ENCODE measurements at regions not wholly inside any gene's neighbourhood (a gene's known extent, or its start where the extent isn't known, plus 50 kb on each side); places are given as distances from the start of the nearest gene placed in this dataset.
"Not testable (repeated sequence)": the region's sequence is repeated elsewhere in the genome, so short reads cannot be mapped to it uniquely, and the experiment has no call there.

GRCh38 chr7:17046259-17046658 is 164.5 kb upstream of the AGR3 start:
- Histone ChIP-seq H3K27ac (ENCODE audit: low read length) (no peak overlapping the region), H3K27me3 (ENCODE audit: control insufficient read depth in 1 of 2, insufficient read depth in 2 of 2, low read length in 2 of 2) (no peaks in the 10 kb centered on the region), H3K4me3 (ENCODE audit: low read length in 2 of 2) (no peak overlapping the region), H3K9me3 (ENCODE audit: control insufficient read depth in 2 of 2, low read length in 2 of 2) (no peaks in the 10 kb centered on the region), H3K36me3 (ENCODE audit: control insufficient read depth in 2 of 2, insufficient read depth in 2 of 2, low read length in 2 of 2) (no peaks in the 10 kb centered on the region), H3K4me1 (ENCODE audit: control insufficient read depth, insufficient read depth, low read length) (no peaks in the 10 kb centered on the region), H3K9ac (ENCODE audit: low read length in 2 of 2) (no peak overlapping the region)

DNA sequence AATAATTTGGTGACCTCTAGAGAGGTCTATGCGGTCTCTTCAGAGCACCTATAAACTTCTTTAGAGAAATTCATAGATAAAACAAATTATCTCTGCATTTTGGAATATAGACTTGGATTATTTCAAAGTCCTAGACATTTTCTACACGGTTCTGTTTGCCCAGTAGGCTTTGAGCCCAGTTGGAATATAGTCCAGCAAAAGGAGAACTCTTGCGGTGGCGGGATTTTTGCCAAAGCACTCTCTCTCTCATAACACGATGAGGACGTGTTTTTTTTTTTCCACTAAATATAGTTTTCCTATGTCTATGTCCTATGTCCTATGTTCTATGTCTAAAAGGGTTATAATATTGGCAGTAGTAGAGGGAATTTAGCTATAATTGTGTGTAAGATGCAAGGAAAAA is 164.9 kb upstream of the AGR3 start:
- no peaks in the 10 kb centered on the region for H3K36me3 ChIP-seq (ENCODE audit: control insufficient read depth in 2 of 2, insufficient read depth in 2 of 2, low read length in 2 of 2)
- no peak overlapping the region for H3K4me3 ChIP-seq (ENCODE audit: low read length in 2 of 2)
- H3K27me3 ChIP-seq (ENCODE audit: control insufficient read depth in 1 of 2, insufficient read depth in 2 of 2, low read length in 2 of 2), result no peaks in the 10 kb centered on the region
- no peak overlapping the region for H3K9ac ChIP-seq (ENCODE audit: low read length in 2 of 2)
- no peak overlapping the region for H3K27ac ChIP-seq (ENCODE audit: low read length)
- no peaks in the 10 kb centered on the region for H3K9me3 ChIP-seq (ENCODE audit: control insufficient read depth in 2 of 2, low read length in 2 of 2)
- H3K4me1 ChIP-seq (ENCODE audit: control insufficient read depth, insufficient read depth, low read length), result no peaks in the 10 kb centered on the region

DNA sequence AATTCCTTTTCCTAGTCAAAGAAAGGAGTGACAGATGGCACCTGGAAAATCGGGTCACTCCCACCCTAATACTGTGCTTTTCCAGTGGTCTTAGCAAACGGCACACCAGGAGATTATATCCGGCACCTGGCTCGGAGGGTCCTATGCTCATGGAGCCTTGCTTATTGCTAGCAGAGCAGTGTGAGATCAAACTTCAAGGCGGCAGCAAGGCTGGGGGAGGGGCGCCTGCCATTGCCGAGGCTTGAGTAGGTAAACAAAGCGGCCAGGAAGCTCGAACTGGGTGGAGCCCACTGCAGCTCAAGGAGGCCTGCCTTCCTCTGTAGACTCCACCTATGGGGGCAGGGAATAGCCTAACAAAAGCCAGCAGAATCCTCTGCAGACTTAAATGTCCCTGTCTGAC is 171.4 kb upstream of the AGR3 start:
- H3K4me1 ChIP-seq (ENCODE audit: control insufficient read depth, insufficient read depth, low read length); H3K27ac ChIP-seq (ENCODE audit: low read length); H3K9me3 ChIP-seq (ENCODE audit: control insufficient read depth in 2 of 2, low read length in 2 of 2); H3K36me3 ChIP-seq (ENCODE audit: control insufficient read depth in 2 of 2, insufficient read depth in 2 of 2, low read length in 2 of 2); H3K9ac ChIP-seq (ENCODE audit: low read length in 2 of 2); H3K4me3 ChIP-seq (ENCODE audit: low read length in 2 of 2); H3K27me3 ChIP-seq (ENCODE audit: control insufficient read depth in 1 of 2, insufficient read depth in 2 of 2, low read length in 2 of 2): not testable (repeated sequence)

- no peak overlapping the region for H3K9ac ChIP-seq (ENCODE audit: low read length in 2 of 2)
- no peak overlapping the region for H3K4me3 ChIP-seq (ENCODE audit: low read length in 2 of 2)
- H3K27me3 ChIP-seq (ENCODE audit: control insufficient read depth in 1 of 2, insufficient read depth in 2 of 2, low read length in 2 of 2), result no peaks in the 10 kb centered on the region
- no peaks in the 10 kb centered on the region for H3K36me3 ChIP-seq (ENCODE audit: control insufficient read depth in 2 of 2, insufficient read depth in 2 of 2, low read length in 2 of 2)
- no peak overlapping the region for H3K27ac ChIP-seq (ENCODE audit: low read length)
- no peaks in the 10 kb centered on the region for H3K9me3 ChIP-seq (ENCODE audit: control insufficient read depth in 2 of 2, low read length in 2 of 2)
- H3K4me1 ChIP-seq (ENCODE audit: control insufficient read depth, insufficient read depth, low read length), result no peaks in the 10 kb centered on the region
These were observed 172.4 kb upstream of the AGR3 start for GRCh38 chr7:17054206-17054605.

DNA sequence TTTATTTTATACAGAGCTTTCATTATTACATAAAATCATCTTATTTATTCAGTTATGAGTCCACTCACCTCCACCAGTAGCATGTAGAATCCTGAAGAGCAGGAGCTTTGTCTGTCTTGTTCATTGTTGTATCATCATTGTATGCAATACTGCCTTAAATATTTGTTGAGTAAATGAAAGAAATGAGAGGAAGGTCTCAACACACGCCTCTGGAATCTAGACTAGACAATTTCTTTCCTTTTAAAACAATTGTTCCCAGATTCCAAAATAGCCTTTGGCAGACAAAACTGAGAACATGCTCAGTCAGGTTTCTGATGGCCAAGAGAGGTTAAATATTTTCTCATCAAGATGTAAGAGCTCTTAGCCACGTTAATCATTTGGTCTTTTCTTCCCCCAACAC is 173.1 kb upstream of the AGR3 start:
- Histone ChIP-seq H3K27me3 (ENCODE audit: control insufficient read depth in 1 of 2, insufficient read depth in 2 of 2, low read length in 2 of 2) (no peaks in the 10 kb centered on the region), H3K27ac (ENCODE audit: low read length) (no peak overlapping the region), H3K9ac (ENCODE audit: low read length in 2 of 2) (no peak overlapping the region), H3K36me3 (ENCODE audit: control insufficient read depth in 2 of 2, insufficient read depth in 2 of 2, low read length in 2 of 2) (no peaks in the 10 kb centered on the region), H3K4me3 (ENCODE audit: low read length in 2 of 2) (no peak overlapping the region), H3K9me3 (ENCODE audit: control insufficient read depth in 2 of 2, low read length in 2 of 2) (no peaks in the 10 kb centered on the region), H3K4me1 (ENCODE audit: control insufficient read depth, insufficient read depth, low read length) (no peaks in the 10 kb centered on the region)

- H3K4me3 ChIP-seq (ENCODE audit: low read length in 2 of 2), result no peak overlapping the region
- H3K27ac ChIP-seq (ENCODE audit: low read length), result no peak overlapping the region
- H3K36me3 ChIP-seq (ENCODE audit: control insufficient read depth in 2 of 2, insufficient read depth in 2 of 2, low read length in 2 of 2), result no peaks in the 10 kb centered on the region
- H3K27me3 ChIP-seq (ENCODE audit: control insufficient read depth in 1 of 2, insufficient read depth in 2 of 2, low read length in 2 of 2), result no peaks in the 10 kb centered on the region
- H3K9ac ChIP-seq (ENCODE audit: low read length in 2 of 2), result no peak overlapping the region
- no peaks in the 10 kb centered on the region for H3K9me3 ChIP-seq (ENCODE audit: control insufficient read depth in 2 of 2, low read length in 2 of 2)
- no peaks in the 10 kb centered on the region for H3K4me1 ChIP-seq (ENCODE audit: control insufficient read depth, insufficient read depth, low read length)
These were observed 173.8 kb upstream of the AGR3 start for GRCh38 chr7:17055596-17055995.

GRCh38 chr7:17056491-17057142 is 174.8 kb upstream of the AGR3 start:
- H3K9me3 ChIP-seq (ENCODE audit: control insufficient read depth in 2 of 2, low read length in 2 of 2), result no peaks in the 10 kb centered on the region
- no peaks in the 10 kb centered on the region for H3K4me1 ChIP-seq (ENCODE audit: control insufficient read depth, insufficient read depth, low read length)
- no peaks in the 10 kb centered on the region for H3K27me3 ChIP-seq (ENCODE audit: control insufficient read depth in 1 of 2, insufficient read depth in 2 of 2, low read length in 2 of 2)
- H3K36me3 ChIP-seq (ENCODE audit: control insufficient read depth in 2 of 2, insufficient read depth in 2 of 2, low read length in 2 of 2), result no peaks in the 10 kb centered on the region
- no peak overlapping the region for H3K4me3 ChIP-seq (ENCODE audit: low read length in 2 of 2)
- no peak overlapping the region for H3K9ac ChIP-seq (ENCODE audit: low read length in 2 of 2)
- no peak overlapping the region for H3K27ac ChIP-seq (ENCODE audit: low read length)

- no peaks in the 10 kb centered on the region for H3K9me3 ChIP-seq (ENCODE audit: control insufficient read depth in 2 of 2, low read length in 2 of 2)
- no peaks in the 10 kb centered on the region for H3K27me3 ChIP-seq (ENCODE audit: control insufficient read depth in 1 of 2, insufficient read depth in 2 of 2, low read length in 2 of 2)
- no peak overlapping the region for H3K9ac ChIP-seq (ENCODE audit: low read length in 2 of 2)
- H3K36me3 ChIP-seq (ENCODE audit: control insufficient read depth in 2 of 2, insufficient read depth in 2 of 2, low read length in 2 of 2), result no peaks in the 10 kb centered on the region
- H3K27ac ChIP-seq (ENCODE audit: low read length), result no peak overlapping the region
- no peaks in the 10 kb centered on the region for H3K4me1 ChIP-seq (ENCODE audit: control insufficient read depth, insufficient read depth, low read length)
- no peak overlapping the region for H3K4me3 ChIP-seq (ENCODE audit: low read length in 2 of 2)
These were observed 175.3 kb upstream of the AGR3 start for GRCh38 chr7:17057143-17057509.

DNA sequence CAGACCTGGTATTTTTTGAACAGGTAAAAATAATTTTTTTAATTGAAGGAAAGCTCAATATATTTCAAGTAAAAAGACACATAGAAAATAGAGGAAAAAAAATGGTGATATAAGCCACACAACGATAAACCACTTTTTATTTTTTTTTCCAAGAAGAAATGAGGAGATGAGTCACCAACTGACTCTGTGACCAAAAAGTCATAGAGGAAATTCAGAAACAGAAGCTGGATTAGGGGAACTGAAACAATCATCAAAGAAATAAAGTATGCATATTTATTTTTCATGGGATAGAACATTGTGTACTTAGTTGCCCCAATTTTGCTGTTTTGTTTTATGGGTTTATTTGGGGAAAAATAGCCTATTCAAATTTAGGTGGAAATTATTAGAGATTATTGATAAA is 176.8 kb upstream of the AGR3 start:
- Histone ChIP-seq H3K36me3 (ENCODE audit: control insufficient read depth in 2 of 2, insufficient read depth in 2 of 2, low read length in 2 of 2) (no peaks in the 10 kb centered on the region), H3K9me3 (ENCODE audit: control insufficient read depth in 2 of 2, low read length in 2 of 2) (no peaks in the 10 kb centered on the region), H3K9ac (ENCODE audit: low read length in 2 of 2) (no peak overlapping the region), H3K27ac (ENCODE audit: low read length) (no peak overlapping the region), H3K4me3 (ENCODE audit: low read length in 2 of 2) (no peak overlapping the region), H3K4me1 (ENCODE audit: control insufficient read depth, insufficient read depth, low read length) (no peaks in the 10 kb centered on the region), H3K27me3 (ENCODE audit: control insufficient read depth in 1 of 2, insufficient read depth in 2 of 2, low read length in 2 of 2) (no peaks in the 10 kb centered on the region)

- no peaks in the 10 kb centered on the region for H3K4me1 ChIP-seq (ENCODE audit: control insufficient read depth, insufficient read depth, low read length)
- H3K4me3 ChIP-seq (ENCODE audit: low read length in 2 of 2), result no peak overlapping the region
- no peak overlapping the region for H3K9ac ChIP-seq (ENCODE audit: low read length in 2 of 2)
- H3K9me3 ChIP-seq (ENCODE audit: control insufficient read depth in 2 of 2, low read length in 2 of 2), result no peaks in the 10 kb centered on the region
- H3K27me3 ChIP-seq (ENCODE audit: control insufficient read depth in 1 of 2, insufficient read depth in 2 of 2, low read length in 2 of 2), result no peaks in the 10 kb centered on the region
- H3K36me3 ChIP-seq (ENCODE audit: control insufficient read depth in 2 of 2, insufficient read depth in 2 of 2, low read length in 2 of 2), result no peaks in the 10 kb centered on the region
- H3K27ac ChIP-seq (ENCODE audit: low read length), result no peak overlapping the region
These were observed 178.3 kb upstream of the AGR3 start for GRCh38 chr7:17060051-17060450.

DNA sequence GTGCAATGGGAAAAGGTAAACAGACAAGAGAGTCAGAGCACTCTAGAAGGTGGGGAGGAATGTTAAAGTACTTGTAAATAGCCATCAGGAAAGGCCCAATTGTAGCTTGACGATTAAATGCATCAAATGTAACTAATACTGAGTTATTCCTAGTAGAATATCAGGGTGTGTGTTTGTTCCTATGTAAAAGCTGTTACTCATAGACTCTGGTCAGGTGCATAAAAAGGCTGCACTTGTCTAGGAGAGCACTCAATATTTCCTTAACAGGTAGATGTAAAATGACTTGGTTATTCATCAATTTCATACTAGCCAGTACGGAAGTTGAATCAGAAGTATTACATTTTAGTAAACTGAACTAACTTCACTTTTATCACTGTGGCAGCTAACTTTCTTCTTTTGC is 179.7 kb upstream of the AGR3 start:
- Histone ChIP-seq H3K9me3 (ENCODE audit: control insufficient read depth in 2 of 2, low read length in 2 of 2) (no peaks in the 10 kb centered on the region), H3K27ac (ENCODE audit: low read length) (no peak overlapping the region), H3K4me3 (ENCODE audit: low read length in 2 of 2) (no peak overlapping the region), H3K27me3 (ENCODE audit: control insufficient read depth in 1 of 2, insufficient read depth in 2 of 2, low read length in 2 of 2) (no peaks in the 10 kb centered on the region), H3K36me3 (ENCODE audit: control insufficient read depth in 2 of 2, insufficient read depth in 2 of 2, low read length in 2 of 2) (no peaks in the 10 kb centered on the region), H3K4me1 (ENCODE audit: control insufficient read depth, insufficient read depth, low read length) (no peaks in the 10 kb centered on the region), H3K9ac (ENCODE audit: low read length in 2 of 2) (no peak overlapping the region)
